Activated CD4-positive, alpha-beta T cell treated with anti-CD3 and anti-CD28 coated beads, Interleukin-2, amount 10 ng/mL, durations not matched to agents 7 days and 5 days (primary cell): ENCODE measurements at regions not wholly inside any gene's neighbourhood (a gene's known extent, or its start where the extent isn't known, plus 50 kb on each side); places are given as distances from the start of the nearest gene placed in this dataset.
A peak's percentile ranks its signal among the peaks of the same experiment; 100 is the strongest.

Experiments
- CTCF ChIA-PET: fragments of 350-600 bp; sonication (Branson Sonifier 250); formaldehyde crosslinking; loops from one replicate; lab custom pipeline; 2021; ENCODE audit warnings: antibody characterized with exemption; lab: Charles Lee
- POLR2A ChIA-PET: fragments of 350-600 bp; sonication (Branson Sonifier 250); formaldehyde crosslinking; loops from one replicate; lab custom pipeline; 2021; ENCODE audit warnings: antibody characterized with exemption; lab: Charles Lee
- DNase-seq: peaks from one replicate; pipeline ENCODE4 v3.0.0-alpha.2; 2020
- H3K27ac Mint-ChIP-seq: one replicate; pipeline ENCODE4 v1.8.0; 2021; ENCODE audit warnings: mild to moderate bottlenecking, moderate library complexity, mixed read lengths
- H3K27me3 Mint-ChIP-seq: one replicate; pipeline ENCODE4 v1.8.0; 2021; ENCODE audit warnings: mixed read lengths
- H3K36me3 Mint-ChIP-seq: one replicate; pipeline ENCODE4 v1.8.0; 2021; ENCODE audit warnings: low read depth, mixed read lengths
- H3K4me1 Mint-ChIP-seq: one replicate; pipeline ENCODE4 v1.8.0; 2021; ENCODE audit warnings: mixed read lengths
- H3K4me3 Mint-ChIP-seq: one replicate; pipeline ENCODE4 v1.8.0; 2021; ENCODE audit warnings: mild to moderate bottlenecking, moderate library complexity, mixed read lengths
- H3K9me3 Mint-ChIP-seq: one replicate; pipeline ENCODE4 v1.8.0; 2021; ENCODE audit warnings: mixed read lengths

DNA sequence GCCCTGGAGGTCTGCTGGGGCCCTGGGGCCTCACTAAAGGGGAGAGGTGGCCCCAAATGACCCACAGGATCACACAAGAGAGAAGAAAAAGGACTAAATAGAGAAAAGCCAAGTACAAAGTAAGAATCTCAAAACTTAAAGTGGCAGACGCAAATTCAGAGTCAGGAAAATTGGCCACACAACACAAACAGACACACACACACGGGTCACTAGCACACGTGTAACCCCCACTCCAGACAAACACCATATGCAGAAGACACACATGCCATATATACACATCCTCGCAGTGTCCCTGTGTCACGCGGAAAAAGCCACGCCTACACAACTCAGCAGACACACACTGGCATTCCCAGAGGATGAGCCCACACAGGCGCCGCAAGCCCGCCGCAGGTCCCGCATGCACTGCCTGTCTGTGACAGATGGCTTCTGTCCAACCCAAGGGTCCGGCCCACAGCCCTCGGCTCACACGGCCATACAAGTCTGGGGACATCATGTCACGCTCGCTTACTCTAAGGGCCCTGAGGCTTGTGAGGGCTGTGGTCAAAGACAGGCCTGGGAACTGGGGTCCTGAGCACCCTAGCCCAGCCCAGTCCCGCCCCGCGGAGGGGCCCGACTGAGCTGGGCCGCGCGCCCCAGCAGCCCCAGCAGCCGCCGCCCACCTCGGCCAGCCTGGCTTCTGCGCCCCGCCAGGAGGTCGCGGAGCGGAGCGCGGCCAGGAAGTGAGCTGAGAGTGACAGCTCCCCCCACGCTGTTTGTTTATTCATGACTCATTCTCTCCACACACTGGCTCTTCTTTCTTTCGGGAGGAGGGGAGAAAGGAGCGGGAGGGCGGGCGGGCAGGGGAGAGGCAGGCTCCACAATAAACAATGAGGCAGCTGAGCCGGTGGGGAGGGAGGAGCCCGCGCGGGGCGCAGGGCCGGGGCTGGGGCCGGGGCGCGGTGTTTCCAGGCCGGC, 95.5 kb upstream of the ZMIZ1 start:
- POLR2A ChIA-PET, result no interaction called here
- no peaks in the 10 kb centered on the region for H3K36me3 Mint-ChIP-seq
- H3K4me3 Mint-ChIP-seq, result peak overlapping the region; percentile 64
- peak overlapping the region; percentile 66 for H3K27ac Mint-ChIP-seq
- peaks cover 1% of the 10 kb centered on the region for H3K27me3 Mint-ChIP-seq
- no peaks in the 10 kb centered on the region for H3K9me3 Mint-ChIP-seq
- DNase-seq, result peak; percentile 75
- CTCF ChIA-PET, result interaction anchor here (1.0 to 2.1 kb wide), 4 partner anchors 8 to 11 kb away, joined by 3 to 8 read pairs (median 5); no protein-coding TSS in a partner anchor
- H3K4me1 Mint-ChIP-seq, result peaks cover 17% of the 10 kb centered on the region

DNA sequence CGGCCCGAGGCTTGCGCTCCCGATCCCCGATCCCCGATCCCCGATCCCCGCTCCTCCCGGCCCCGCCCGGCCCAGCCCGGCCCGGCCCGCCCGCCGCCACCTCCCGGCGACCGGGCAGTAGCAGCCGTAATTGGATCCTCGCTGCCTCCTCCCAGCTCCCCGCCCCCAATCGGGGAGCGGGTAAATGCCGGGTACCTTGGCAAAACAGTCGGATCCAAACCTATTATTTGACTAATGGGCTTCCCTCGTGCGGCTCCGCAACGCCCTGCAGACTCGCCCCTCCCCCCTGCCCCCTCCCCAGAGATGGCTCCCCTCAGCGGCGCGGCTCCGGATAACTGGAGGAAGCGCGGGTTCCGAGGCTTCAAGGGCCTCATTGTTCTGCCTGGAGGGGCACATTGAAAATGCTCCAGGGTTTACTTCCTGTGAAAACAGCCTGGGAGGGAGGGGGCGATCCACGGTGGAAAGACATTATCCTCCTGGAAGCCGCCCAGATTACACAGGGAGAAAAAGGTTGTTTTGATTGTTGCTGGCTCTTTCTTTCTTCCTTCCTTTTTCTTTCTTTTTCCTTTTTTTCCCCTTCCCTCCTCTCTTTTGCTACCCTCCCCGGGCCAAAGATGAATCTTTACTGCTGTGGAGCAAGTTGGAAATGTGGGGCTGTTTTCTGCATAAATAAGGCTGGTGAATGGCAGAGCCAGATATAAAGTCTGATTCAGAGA, 94.7 kb upstream of the ZMIZ1 start:
- H3K36me3 Mint-ChIP-seq, result no peaks in the 10 kb centered on the region
- peaks cover 1% of the 10 kb centered on the region for H3K27me3 Mint-ChIP-seq
- no peaks in the 10 kb centered on the region for H3K9me3 Mint-ChIP-seq
- POLR2A ChIA-PET, result no interaction called here
- CTCF ChIA-PET, result interaction anchor here (1.0 to 2.3 kb wide), 5 partner anchors 8 to 101 kb away, joined by 4 to 12 read pairs (median 6); no protein-coding TSS in a partner anchor
- peaks cover 17% of the 10 kb centered on the region for H3K4me1 Mint-ChIP-seq
- peak; percentile 49 for DNase-seq
- peak overlapping the region; percentile 81 for H3K4me3 Mint-ChIP-seq
- peak overlapping the region; percentile 92 for H3K27ac Mint-ChIP-seq

DNA sequence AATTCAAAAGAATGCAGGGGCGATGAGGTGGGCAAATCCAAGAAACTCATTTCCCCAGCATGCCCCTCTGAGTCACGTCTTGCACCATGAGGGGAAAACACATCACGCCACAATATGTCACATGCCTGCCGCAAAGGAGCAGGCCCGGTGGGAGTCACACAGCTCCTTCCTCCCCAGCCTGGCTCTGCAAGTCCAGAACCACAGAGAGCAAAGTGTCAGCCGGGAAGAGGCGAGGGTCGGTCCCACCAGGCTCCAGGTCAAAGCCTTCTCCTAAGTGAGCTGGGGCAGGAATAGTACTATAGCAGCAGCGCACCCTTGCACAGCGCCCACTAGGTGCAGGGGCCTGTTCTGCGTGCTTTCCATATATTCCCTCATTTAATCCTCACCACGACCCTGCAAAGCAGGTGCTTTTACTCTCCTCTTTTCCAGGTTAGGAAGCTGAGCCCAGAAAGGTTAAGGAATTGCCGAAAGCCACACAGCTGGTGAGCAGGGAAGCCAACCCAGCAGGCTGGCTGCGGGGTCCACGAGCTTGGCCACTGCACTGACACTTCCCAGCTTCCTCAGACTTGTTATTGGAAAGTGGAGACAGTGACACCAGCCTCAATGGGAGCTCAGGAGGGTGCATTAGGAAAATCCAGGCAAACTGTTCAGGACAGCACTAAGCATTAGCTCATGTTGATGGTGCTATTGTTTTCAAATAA, 94.0 kb upstream of the ZMIZ1 start:
- Mint-ChIP-seq H3K27ac (peak overlapping the region; percentile 92), H3K9me3 (no peaks in the 10 kb centered on the region), H3K27me3 (peaks cover 1% of the 10 kb centered on the region), H3K4me1 (peaks cover 17% of the 10 kb centered on the region), H3K4me3 (peak overlapping the region; percentile 81), H3K36me3 (no peaks in the 10 kb centered on the region)
- ChIA-PET POLR2A (no interaction called here), CTCF (interaction anchor here (0.7 to 2.3 kb wide), 9 partner anchors 10 to 101 kb away, joined by 3 to 12 read pairs (median 5); no protein-coding TSS in a partner anchor)
- DNase-seq, result peak; percentile 31

DNA sequence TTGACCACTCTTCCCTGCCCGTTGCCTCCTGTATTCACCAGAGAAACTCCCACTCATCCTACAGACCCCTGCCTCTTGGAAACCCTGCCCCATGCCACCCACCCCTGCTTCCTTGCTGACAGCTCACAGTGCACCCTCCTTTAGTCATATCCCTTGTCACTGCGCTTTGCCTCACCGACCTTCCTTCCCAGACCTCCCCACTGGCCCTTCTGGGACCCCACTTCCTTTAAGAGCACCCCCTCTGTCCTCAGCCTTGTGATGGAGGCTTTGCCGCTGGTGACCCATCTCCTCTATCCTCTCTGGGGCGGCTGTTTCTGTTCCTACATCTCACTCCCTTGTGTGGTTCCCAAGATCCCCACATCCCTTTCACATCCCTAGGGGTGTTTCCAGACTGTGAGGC, 92.8 kb upstream of the ZMIZ1 start:
- DNase-seq, result no peak
- POLR2A ChIA-PET, result no interaction called here
- Mint-ChIP-seq H3K36me3 (no peaks in the 10 kb centered on the region), H3K27me3 (peaks cover 1% of the 10 kb centered on the region), H3K27ac (peak overlapping the region; percentile 47), H3K4me1 (peaks cover 21% of the 10 kb centered on the region), H3K9me3 (no peaks in the 10 kb centered on the region), H3K4me3 (peak overlapping the region; percentile 4)
- CTCF ChIA-PET, result interaction anchor here (1.2 to 2.3 kb wide), 3 partner anchors 9 to 71 kb away, joined by 4 to 12 read pairs (median 4); no protein-coding TSS in a partner anchor

DNA sequence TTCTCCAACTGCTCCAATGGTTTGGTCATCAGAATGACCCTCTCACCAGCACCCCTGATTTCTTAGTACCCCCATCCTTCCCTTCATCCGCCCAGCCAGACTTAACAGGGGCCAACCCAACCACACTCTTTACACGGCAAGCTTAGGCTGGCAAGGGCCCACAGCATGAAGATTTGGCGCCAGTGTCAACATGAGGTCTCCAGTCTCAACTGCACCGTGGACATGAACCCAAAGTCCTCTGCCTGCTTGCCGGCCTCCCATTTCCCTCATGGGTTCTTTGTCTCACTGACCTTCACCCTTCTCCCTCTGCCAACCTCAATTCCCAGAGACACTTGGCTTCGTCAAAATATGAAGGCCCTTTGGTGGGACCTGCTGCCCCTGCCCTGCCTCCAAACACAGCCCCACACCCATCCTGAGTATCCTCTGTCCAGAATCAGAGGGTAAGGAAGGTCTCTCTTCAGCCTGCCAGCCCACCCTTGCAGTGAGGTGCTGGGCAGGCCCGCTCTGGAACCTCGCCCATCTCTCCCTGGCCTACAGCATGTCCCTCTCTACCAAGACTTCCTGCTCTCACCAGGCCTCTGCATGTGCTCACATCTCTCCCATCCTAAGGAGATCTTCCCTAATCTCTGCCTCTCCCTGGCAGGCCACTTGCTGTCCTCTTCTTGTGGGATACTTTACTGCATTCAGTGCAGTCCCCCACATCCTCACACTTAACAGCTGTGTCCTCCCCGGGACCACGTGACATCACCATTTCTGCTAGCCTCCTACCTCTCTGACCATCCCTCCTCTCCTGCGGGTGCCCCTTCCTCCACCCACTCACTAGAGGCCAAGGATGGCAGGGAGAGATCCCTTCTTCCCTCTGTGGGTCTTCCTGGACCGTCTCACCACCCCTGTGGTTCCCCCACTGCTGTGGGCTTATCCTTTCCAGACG, 91.7 kb upstream of the ZMIZ1 start:
- H3K27ac Mint-ChIP-seq, result peak overlapping the region; percentile 14
- peaks cover 1% of the 10 kb centered on the region for H3K27me3 Mint-ChIP-seq
- H3K9me3 Mint-ChIP-seq, result no peaks in the 10 kb centered on the region
- no peak overlapping the region for H3K4me3 Mint-ChIP-seq
- no peak for DNase-seq
- no peaks in the 10 kb centered on the region for H3K36me3 Mint-ChIP-seq
- H3K4me1 Mint-ChIP-seq, result peaks cover 31% of the 10 kb centered on the region
- POLR2A ChIA-PET, result no interaction called here
- CTCF ChIA-PET, result interaction anchor here (2.1 kb wide), 1 partner anchor 10 kb away, joined by 4 read pairs; no protein-coding TSS in a partner anchor

DNA sequence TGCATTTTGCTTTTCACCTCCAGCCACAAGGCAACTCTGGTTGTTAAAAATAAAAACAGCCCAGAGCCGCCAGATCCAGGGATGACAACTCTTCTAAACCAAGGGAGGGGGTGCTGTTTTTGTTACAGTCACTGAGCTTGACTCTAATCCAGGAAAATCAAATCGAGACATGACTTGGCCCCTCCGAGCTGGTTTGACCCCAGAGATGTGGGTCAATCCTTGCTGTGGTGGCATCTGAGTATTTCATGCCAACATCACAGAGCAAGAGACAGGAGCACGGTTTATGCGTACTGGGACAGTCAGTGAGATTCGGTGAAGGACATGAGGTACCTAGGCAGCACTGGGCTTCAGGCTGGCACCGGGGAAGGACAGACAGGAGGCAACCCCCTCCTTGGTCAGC, 88.8 kb upstream of the ZMIZ1 start:
- Mint-ChIP-seq H3K4me3 (no peak overlapping the region), H3K36me3 (no peaks in the 10 kb centered on the region), H3K4me1 (peaks cover 17% of the 10 kb centered on the region), H3K27ac (no peak overlapping the region), H3K9me3 (no peaks in the 10 kb centered on the region), H3K27me3 (peaks cover 1% of the 10 kb centered on the region)
- ChIA-PET CTCF (interaction anchor here (0.5 kb wide), 1 partner anchor 971 kb away, joined by 3 read pairs; no protein-coding TSS in a partner anchor), POLR2A (no interaction called here)
- DNase-seq, result no peak

DNA sequence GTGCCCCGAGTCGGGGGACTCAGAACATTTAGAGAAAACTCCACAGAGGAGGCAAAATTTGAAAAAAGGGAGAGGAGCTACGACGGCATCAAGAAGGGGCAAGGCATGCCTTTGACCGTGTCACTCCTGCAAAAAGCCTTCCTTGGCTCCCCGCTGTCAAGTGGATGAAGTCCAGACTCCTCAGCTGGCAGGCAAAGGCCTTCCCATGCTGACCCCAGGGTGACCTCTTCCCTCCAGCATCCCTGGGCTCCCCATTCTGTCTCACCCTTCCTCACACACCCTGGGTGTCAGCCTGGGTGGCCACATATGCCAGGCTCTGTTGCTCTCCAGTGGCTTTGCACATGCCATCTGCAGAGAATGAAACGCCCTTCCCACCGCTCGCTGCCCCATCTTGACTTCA, 88.4 kb upstream of the ZMIZ1 start:
- H3K36me3 Mint-ChIP-seq, result no peaks in the 10 kb centered on the region
- DNase-seq, result no peak
- CTCF ChIA-PET, result interaction anchor here (0.5 kb wide), 1 partner anchor 971 kb away, joined by 3 read pairs; no protein-coding TSS in a partner anchor
- peaks cover 16% of the 10 kb centered on the region for H3K4me1 Mint-ChIP-seq
- no peak overlapping the region for H3K27ac Mint-ChIP-seq
- POLR2A ChIA-PET, result no interaction called here
- H3K4me3 Mint-ChIP-seq, result no peak overlapping the region
- H3K9me3 Mint-ChIP-seq, result no peaks in the 10 kb centered on the region
- peaks cover 1% of the 10 kb centered on the region for H3K27me3 Mint-ChIP-seq

DNA sequence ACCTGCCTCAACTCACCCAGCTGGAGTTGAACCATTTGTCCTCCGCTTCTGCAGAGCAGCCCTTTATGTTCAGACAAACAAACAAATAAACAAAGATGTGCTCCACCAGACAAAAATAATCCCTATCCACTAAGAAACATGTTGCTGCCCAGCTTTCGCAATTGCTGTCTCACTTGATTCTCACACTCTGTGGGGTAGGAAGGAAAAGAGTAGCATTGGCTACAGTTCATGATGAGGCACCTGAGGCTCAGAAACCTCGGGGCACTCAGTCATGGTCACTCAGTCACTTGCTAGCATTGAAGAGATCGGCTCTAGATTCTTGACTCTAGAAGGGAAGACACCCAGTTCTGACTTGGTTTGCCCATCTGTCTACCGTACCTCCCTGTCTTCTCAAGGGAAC, 88.0 kb upstream of the ZMIZ1 start:
- no peak overlapping the region for H3K27ac Mint-ChIP-seq

DNA sequence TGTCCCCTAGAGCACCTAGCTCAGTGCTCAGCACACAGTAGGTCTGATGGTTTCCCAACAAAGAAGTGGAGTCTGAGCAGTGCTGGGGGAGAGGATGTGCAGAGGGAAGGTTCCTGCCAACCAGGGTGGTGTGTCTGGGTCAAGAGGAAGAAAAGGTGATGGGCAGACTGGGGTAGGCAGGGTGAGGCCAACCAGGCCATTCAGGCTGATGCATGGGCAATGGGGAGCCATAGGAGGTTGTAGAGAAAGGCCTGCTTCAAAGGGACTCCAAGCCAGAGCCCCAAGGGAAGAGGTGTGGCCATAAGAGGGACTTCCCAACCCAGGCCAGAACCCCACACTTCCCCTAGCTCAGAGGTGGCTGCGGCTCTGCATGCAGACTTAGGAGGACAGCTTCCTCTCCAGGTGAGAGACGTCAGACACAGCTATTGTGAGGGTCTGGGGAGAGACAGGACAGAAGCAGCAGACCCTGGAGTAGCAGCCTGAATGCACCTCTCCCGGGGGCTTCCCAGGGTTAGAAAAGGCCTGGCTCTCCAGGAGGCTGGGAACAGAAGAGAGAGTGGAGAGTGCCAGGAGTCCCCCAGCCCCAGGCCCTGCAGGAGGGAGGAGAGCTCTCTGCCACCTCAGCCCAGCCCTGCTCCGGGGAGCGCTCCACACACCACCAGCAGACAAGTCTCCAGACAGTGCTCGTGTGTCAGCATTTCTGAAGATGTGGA, 87.4 kb upstream of the ZMIZ1 start:
- DNase-seq, result peak; percentile 31
- no peaks in the 10 kb centered on the region for H3K36me3 Mint-ChIP-seq
- POLR2A ChIA-PET, result no interaction called here
- no peaks in the 10 kb centered on the region for H3K27me3 Mint-ChIP-seq
- peak overlapping the region; percentile 67 for H3K27ac Mint-ChIP-seq
- no peaks in the 10 kb centered on the region for H3K9me3 Mint-ChIP-seq
- CTCF ChIA-PET, result interaction anchor here (1.1 to 1.5 kb wide), 2 partner anchors 8 to 95 kb away, joined by 4 read pairs; no protein-coding TSS in a partner anchor
- no peak overlapping the region for H3K4me3 Mint-ChIP-seq
- peaks cover 14% of the 10 kb centered on the region for H3K4me1 Mint-ChIP-seq

More for the DNA sequence above, 88.0 kb upstream of the ZMIZ1 start:
- Mint-ChIP-seq H3K9me3 (no peaks in the 10 kb centered on the region), H3K4me3 (no peak overlapping the region), H3K27me3 (peaks cover 1% of the 10 kb centered on the region), H3K4me1 (peaks cover 14% of the 10 kb centered on the region), H3K36me3 (no peaks in the 10 kb centered on the region)
- ChIA-PET POLR2A (no interaction called here), CTCF (interaction anchor here (1.1 kb wide), 1 partner anchor 95 kb away, joined by 4 read pairs; no protein-coding TSS in a partner anchor)
- no peak for DNase-seq

DNA sequence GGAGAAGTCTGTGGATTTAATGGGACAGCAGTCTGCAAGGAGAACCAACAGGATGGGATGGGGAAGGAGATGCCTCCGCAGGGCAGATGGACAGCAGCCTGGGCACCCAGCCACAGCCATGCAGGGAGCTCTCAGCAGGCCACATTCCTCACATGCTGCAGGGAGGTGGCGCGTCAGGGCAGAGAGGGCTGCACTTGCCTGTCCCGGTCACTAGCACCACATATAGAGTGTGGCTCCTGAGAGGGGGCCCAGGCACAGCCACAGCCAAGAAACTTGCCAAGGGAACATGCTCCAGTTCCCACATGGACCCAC, 86.8 kb upstream of the ZMIZ1 start:
- Mint-ChIP-seq H3K9me3 (no peaks in the 10 kb centered on the region), H3K4me3 (no peak overlapping the region), H3K27me3 (no peaks in the 10 kb centered on the region), H3K36me3 (no peaks in the 10 kb centered on the region), H3K27ac (no peak overlapping the region), H3K4me1 (peaks cover 14% of the 10 kb centered on the region)
- no peak for DNase-seq
- CTCF ChIA-PET, result interaction anchor here (1.1 to 1.5 kb wide), 2 partner anchors 8 to 94 kb away, joined by 4 read pairs; no protein-coding TSS in a partner anchor
- POLR2A ChIA-PET, result no interaction called here

DNA sequence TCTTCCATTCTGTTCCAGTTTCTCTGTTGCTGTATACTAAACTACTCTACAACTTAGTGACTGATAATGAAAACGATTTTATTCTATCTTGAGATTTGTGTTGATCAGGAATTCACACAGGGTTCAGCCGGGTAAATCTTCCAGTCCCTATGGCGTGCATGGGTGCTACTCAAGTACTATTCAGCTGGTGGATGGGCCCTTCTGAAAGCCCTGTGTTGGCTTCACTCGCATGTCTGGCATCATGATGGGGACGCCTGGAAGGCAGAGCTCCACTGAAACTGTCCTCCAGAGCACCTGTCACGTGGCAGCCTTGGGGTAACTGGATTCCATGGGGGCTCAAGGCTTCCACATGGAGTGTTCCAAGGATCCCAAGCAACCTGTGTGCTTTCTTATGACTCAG, 86.0 kb upstream of the ZMIZ1 start:
- H3K9me3 Mint-ChIP-seq, result no peaks in the 10 kb centered on the region
- ChIA-PET POLR2A (no interaction called here), CTCF (interaction anchor here (0.9 to 1.9 kb wide), 3 partner anchors 9 to 39 kb away, joined by 3 to 4 read pairs (median 4); no protein-coding TSS in a partner anchor)
- H3K4me1 Mint-ChIP-seq, result peaks cover 14% of the 10 kb centered on the region
- H3K4me3 Mint-ChIP-seq, result no peak overlapping the region
- H3K27ac Mint-ChIP-seq, result no peak overlapping the region
- no peaks in the 10 kb centered on the region for H3K36me3 Mint-ChIP-seq
- DNase-seq, result no peak
- no peaks in the 10 kb centered on the region for H3K27me3 Mint-ChIP-seq
